Large intestine (tissue), 3 donors: ENCODE measurements at regions not wholly inside any gene's neighbourhood (a gene's known extent, or its start where the extent isn't known, plus 50 kb on each side); places are given as distances from the start of the nearest gene placed in this dataset.
A peak's percentile ranks its signal among the peaks of the same experiment; 100 is the strongest.
"Not testable (repeated sequence)": the region's sequence is repeated elsewhere in the genome, so short reads cannot be mapped to it uniquely, and the experiment has no call there.

ENCODE experiments used
- DNase-seq, 2 donors: peaks; one replicate each; pipeline versions ENCODE4 v3.0.0 to v3.0.0-alpha.2; 2013
- H3K27ac ChIP-seq: one replicate; pipeline ENCODE4 v1.5.1; 2013; ENCODE audit warnings: low read length
- H3K27me3 ChIP-seq: 2 replicates; pipeline ENCODE4 v1.6.1; 2013; ENCODE audit warnings: low read length; ENCODE audit not compliant: control insufficient read depth, insufficient read depth
- H3K36me3 ChIP-seq: 2 replicates; pipeline ENCODE4 v1.6.1; 2013; ENCODE audit warnings: low read length; ENCODE audit not compliant: control insufficient read depth, insufficient read depth
- H3K4me1 ChIP-seq: one replicate; pipeline ENCODE4 v1.6.1; 2013; ENCODE audit warnings: low read length; ENCODE audit not compliant: control insufficient read depth, insufficient read depth
- H3K4me3 ChIP-seq: one replicate; pipeline ENCODE4 v1.5.1; 2013; ENCODE audit warnings: low read length
- H3K9me3 ChIP-seq: one replicate; pipeline ENCODE4 v1.6.1; 2013; ENCODE audit warnings: mild to moderate bottlenecking, low read depth, low read length, moderate library complexity; ENCODE audit not compliant: control insufficient read depth
- WGBS: methylation state at CpG from one replicate; pipeline ENCODE4 v1.1.5; 2013; ENCODE audit warnings: low lambda C conversion rate; ENCODE audit not compliant: insufficient coverage; 5-methylcytosine and 5-hydroxymethylcytosine counted together

DNA sequence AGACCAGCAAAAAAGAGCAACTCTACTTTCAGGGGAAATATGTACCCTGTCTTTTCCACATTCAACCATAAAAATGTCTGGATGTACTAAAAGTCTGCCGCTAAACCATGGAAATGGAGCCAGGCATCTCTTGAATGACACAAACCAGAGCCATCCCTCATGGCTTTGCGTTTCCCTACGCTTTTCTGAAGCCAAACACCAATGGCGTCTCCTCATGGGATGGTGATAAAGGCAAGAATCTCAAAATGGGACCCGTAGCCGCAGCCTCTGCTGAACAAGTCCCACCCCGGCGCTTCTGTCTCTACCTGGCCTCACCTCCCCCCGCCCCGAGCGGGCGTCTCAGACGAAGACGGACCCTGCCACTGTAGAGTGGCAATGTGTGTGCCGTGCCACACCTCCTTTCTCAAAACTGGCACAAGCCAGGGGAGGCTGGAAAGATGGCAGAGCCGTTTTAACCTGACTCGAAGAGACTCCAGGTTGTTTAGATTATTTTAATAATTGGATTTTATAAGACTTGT is 80.3 kb upstream of the AFDN start:
- DNase-seq = no peak

DNA sequence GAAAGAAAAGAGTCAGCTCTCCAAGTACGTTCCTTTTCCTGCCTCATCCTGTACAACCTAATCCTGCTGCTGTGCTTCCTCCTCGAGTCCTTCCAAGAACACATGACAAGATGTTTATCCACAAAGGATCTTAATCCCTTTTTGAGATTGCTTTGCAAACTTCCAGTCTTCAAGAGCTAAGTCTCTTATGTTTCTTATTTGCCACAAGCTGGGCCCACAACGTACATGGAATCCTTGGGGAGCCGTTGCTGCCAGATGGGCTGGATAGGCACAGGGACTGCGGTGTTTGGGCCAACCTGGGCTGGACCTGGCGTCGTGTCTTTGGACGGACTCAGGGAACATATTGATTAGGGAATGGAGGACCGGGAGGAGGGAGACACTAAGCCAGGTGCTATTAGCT is 79.7 kb upstream of the AFDN start:
- H3K36me3 ChIP-seq = no peaks in the 10 kb centered on the region
- H3K27ac ChIP-seq = no peak overlapping the region
- H3K4me3 ChIP-seq = no peak overlapping the region
- H3K9me3 ChIP-seq = peaks cover 11% of the 10 kb centered on the region
- no peak for DNase-seq
- no peaks in the 10 kb centered on the region for H3K27me3 ChIP-seq
- 86% methylated on average over 5 of the region's 9 CpGs for WGBS
- peaks cover 15% of the 10 kb centered on the region for H3K4me1 ChIP-seq

More for the DNA sequence above, 80.3 kb upstream of the AFDN start:
- Histone ChIP-seq H3K9me3 (peaks cover 11% of the 10 kb centered on the region), H3K4me3 (no peak overlapping the region), H3K27ac (no peak overlapping the region), H3K27me3 (no peaks in the 10 kb centered on the region), H3K36me3 (no peaks in the 10 kb centered on the region), H3K4me1 (peaks cover 14% of the 10 kb centered on the region)
- WGBS = 90% methylated on average over 2 of the region's 17 CpGs

DNA sequence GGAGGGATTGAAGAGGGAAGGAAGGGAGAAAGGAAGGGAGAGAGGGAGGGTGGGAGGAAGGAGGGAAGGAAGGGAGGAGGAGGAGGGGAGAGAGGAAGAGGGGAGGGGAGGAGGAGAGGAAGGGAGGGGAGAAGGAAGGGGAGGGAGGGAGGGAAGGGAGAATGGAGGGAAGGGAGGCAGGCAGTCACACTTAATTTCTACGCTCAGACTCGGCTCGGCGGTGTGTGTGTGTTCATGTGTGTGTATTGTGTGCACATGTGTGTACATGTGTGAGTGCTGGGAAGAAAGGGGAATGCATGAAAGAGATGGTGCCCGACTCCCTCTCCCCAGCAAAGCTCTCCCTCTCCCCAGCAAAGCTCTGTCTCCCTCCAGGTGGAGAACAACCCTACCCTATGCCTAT is 79.1 kb upstream of the AFDN start:
- no peak overlapping the region for H3K27ac ChIP-seq
- no peak overlapping the region for H3K4me3 ChIP-seq
- H3K27me3 ChIP-seq = no peaks in the 10 kb centered on the region
- H3K36me3 ChIP-seq = no peaks in the 10 kb centered on the region
- WGBS = no CpG with 5 or more reads among the region's 5 CpGs
- peaks cover 15% of the 10 kb centered on the region for H3K4me1 ChIP-seq
- peaks cover 11% of the 10 kb centered on the region for H3K9me3 ChIP-seq
- DNase-seq = no peak

DNA sequence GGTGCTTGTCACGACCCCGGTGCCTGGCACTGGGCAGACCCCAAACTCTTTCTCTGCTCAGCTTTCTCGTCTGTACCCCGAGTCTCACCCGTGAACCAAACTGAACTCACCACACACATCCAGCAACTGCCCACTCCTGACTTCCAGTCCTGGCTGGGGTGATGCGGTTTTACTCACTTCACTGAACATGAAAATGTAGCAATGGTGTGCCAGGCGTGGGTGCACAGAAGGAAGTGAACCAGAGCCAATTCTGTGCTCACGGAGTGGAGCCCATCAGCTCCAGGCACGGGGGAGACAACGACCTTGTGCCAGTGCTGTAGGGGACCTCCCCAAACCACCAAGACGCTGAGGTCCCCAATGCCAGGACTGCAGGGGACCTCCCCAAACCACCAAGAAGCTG is 78.7 kb upstream of the AFDN start:
- Histone ChIP-seq H3K27ac (no peak overlapping the region), H3K4me1 (peaks cover 15% of the 10 kb centered on the region), H3K4me3 (no peak overlapping the region), H3K27me3 (no peaks in the 10 kb centered on the region), H3K9me3 (peaks cover 11% of the 10 kb centered on the region), H3K36me3 (no peaks in the 10 kb centered on the region)
- no CpG with 5 or more reads among the region's 11 CpGs for WGBS
- DNase-seq = no peak

DNA sequence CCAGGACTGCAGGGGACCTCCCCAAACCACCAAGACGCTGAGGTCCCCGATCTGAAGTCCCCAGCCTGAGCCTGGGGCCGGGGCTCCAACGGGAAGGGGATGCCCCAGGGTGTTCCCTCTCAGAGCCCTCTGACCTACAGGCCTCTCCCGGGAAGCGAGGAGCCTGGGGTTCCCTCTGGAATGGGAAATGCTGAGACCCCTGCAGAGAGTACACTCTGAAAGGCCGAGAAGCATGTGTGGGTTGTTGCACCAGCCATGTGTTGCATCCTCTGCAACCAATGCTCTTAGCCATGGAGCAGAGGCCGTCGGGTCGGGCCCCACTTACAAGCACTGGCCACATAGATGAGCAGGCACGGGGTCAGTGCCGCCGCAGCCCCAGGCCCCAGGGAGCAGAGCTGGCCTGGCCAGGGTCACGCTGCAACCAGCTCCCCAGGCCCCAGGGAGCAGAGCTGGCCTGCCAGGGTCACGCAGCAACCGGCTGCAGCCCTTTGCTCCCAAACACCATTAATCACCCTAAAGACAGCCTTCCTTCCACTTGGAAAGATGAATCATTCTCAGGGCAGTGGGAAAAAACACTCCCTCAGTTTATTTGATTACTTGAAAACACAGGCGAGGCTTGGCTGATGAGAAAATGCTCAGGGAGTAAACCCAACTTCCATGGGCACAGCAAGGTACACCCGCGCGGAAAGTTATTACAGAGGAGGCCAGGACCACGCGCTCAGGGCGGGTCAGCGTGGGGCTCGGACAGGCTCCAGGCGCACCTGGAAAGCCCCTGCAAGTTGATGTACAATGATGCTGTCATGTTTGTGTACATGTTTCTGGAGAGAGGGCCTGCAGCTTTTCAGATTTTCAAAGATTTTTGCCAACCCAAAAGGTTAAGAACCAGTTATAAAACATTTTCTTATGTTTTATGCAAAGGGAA is 78.0 kb upstream of the AFDN start:
- Histone ChIP-seq H3K4me3 (no peak overlapping the region), H3K4me1 (peaks cover 15% of the 10 kb centered on the region), H3K36me3 (no peaks in the 10 kb centered on the region), H3K27ac (no peak overlapping the region), H3K9me3 (peaks cover 7% of the 10 kb centered on the region), H3K27me3 (no peaks in the 10 kb centered on the region)
- DNase-seq = peak in 1 of 2 donors; percentile 27
- no CpG with 5 or more reads among the region's 26 CpGs for WGBS

DNA sequence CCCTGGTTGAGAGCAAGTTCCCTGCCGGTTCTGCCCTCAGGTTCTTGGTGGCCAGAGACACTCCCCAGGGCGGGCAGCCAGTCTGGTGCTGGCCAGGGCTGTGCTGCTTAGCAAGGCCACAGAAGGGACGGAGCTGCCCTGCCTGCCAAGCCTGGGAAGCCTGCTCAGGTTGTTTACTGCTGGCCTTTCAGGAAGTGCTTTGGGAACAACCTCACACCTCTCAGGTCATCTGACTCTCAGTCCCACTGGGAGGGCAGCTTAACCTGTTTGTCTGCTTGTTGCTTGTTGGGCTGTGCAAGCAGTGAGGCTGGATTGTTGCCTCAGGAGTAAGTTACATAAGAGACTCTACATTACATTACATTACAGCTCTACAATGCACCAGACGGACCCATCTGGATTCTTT is 75.8 kb upstream of the AFDN start:
- WGBS = no CpG with 5 or more reads among the region's 4 CpGs
- H3K4me1 ChIP-seq = peaks cover 15% of the 10 kb centered on the region
- no peak overlapping the region for H3K4me3 ChIP-seq
- DNase-seq = peak; percentile 64 to 76
- peaks cover 5% of the 10 kb centered on the region for H3K9me3 ChIP-seq
- no peaks in the 10 kb centered on the region for H3K36me3 ChIP-seq
- no peak overlapping the region for H3K27ac ChIP-seq
- H3K27me3 ChIP-seq = no peaks in the 10 kb centered on the region

DNA sequence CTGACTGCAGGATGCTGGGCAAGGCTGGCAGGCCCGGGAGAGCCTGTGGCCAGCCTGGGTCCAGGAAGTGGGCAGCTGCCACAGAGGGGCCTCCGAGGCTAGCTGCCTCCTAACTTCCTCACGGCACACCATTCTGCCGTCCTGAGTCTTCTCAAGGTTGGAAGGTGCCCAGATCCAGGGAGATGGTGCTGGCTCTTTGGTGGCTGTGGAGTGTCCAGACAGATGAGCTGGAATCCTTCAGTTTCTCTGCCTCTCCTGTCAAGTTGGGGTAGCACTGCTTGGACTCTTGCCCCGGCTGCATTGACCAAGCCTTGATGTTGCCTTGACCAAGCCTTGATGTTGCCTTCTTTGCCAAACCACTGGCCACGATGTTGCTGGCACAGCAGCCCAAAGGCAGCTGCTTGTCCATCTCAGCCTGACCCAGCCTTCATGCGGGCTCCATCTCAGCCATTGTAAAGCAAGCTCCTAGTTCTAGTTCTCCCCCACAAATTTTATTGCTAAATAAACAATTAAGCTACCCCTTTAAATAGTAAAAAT is 75.1 kb upstream of the AFDN start:
- Histone ChIP-seq H3K27me3 (no peaks in the 10 kb centered on the region), H3K4me3 (no peak overlapping the region), H3K4me1 (peaks cover 15% of the 10 kb centered on the region), H3K27ac (no peak overlapping the region), H3K36me3 (no peaks in the 10 kb centered on the region), H3K9me3 (peaks cover 5% of the 10 kb centered on the region)
- DNase-seq = no peak
- WGBS = no CpG with 5 or more reads among the region's 7 CpGs

DNA sequence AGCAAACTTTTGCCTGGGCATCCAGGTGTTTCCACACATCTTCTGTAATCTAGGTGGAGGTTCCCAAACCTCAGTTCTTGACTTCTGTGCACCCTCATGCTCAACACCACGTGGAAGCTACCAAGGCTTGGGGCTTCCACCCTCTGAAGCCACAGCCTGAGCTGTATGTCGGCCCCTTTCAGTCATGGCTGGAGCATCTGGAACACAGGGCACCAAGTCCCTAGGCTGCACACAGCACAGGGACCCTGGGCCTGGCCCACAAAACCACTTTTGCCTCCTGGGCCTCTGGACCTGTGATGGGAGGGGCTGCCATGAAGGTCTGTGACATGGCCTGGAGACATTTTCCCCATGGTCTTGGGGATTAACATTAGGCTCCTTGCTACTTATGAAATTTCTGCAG is 73.4 kb upstream of the AFDN start:
- WGBS = no CpG with 5 or more reads among the region's 2 CpGs
- H3K9me3 ChIP-seq, DNase-seq, H3K36me3 ChIP-seq, H3K4me3 ChIP-seq, H3K27ac ChIP-seq, H3K27me3 ChIP-seq: not testable (repeated sequence)
- H3K4me1 ChIP-seq = peaks cover 15% of the 10 kb centered on the region

DNA sequence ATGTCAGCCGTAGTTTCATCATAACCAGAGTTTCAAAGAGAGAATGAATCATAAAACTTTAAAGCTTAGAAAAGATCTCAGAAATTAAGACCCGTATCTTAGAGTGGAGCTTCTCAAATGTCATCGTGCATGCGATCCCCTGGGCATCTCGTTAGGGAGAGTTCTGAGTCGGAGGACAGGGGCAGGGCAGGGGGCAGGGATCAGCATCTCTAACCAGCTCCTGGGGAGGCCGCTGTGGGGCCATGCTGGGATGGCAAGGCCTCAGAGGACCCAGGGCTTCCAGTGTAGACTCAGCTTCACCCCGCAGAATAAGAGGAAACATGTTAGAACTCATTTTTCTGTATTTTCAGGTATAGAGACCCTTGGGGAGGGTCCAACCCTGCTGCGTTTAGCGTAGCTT is 72.0 kb upstream of the AFDN start:
- no peak for DNase-seq
- Histone ChIP-seq H3K9me3 (no peaks in the 10 kb centered on the region), H3K27me3 (no peaks in the 10 kb centered on the region), H3K36me3 (no peaks in the 10 kb centered on the region), H3K27ac (no peak overlapping the region), H3K4me3 (no peak overlapping the region), H3K4me1 (peaks cover 8% of the 10 kb centered on the region)
- 90% methylated on average over 2 of the region's 10 CpGs for WGBS

DNA sequence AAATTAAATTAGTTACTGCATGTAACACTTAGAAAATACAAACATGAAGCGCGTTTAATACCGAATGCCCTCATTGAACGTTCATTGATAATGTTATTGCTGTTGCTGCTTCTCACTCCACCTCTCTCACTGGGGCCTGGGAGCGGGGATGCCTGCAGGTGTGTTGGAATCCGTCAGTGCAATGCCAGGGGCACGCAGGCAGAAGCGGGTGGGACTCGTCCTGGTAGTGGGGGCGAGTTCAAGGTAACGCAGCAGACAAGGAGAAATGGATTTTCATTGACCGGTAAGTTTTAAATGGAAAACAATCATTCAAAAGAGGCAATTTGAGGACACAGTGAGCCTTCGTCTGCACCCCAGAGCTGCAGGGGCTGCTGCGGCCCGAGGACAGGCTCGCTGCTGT is 71.2 kb upstream of the AFDN start:
- H3K9me3 ChIP-seq = no peaks in the 10 kb centered on the region
- WGBS = 80% methylated on average over 1 of the region's 16 CpGs
- no peak overlapping the region for H3K27ac ChIP-seq
- H3K4me1 ChIP-seq = peaks cover 8% of the 10 kb centered on the region
- no peak overlapping the region for H3K4me3 ChIP-seq
- no peak for DNase-seq
- no peaks in the 10 kb centered on the region for H3K36me3 ChIP-seq
- no peaks in the 10 kb centered on the region for H3K27me3 ChIP-seq
